Erythroblast (primary cell): ENCODE measurements at regions not wholly inside any gene's neighbourhood (a gene's known extent, or its start where the extent isn't known, plus 50 kb on each side); places are given as distances from the start of the nearest gene placed in this dataset.

Experiments
- GATA1 ChIP-seq: IDR thresholded peaks from 2 replicates; pipeline ENCODE4 v1.6.1; 2011; ENCODE audit warnings: low read depth, mild to moderate bottlenecking, control low read depth, low read length, moderate library complexity
- POLR2A ChIP-seq: IDR thresholded peaks from 2 replicates; pipeline ENCODE4 v1.6.1; 2011; ENCODE audit warnings: mild to moderate bottlenecking, low read length

DNA sequence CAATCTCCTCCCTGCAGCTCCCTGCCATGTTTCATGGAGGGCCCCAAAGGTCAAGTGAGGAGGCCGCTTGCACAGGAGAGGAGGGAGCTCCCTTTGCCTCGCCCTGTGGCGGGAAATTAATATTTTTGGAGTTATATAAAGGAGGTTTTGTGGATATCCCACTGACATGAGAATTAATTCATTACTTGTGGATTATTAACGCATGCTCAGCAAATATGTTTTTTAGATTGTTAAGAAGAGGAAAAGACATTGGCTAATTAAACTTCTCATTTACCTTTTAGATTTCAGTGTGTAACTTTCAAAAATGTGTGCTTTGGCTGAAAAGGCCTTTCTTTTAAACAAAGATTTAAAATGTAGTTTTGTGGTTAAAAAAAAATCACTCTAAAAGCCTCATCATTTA is 474.0 kb downstream of the SOCS6 start:
- TF ChIP-seq GATA1, result no peak
- no peak for TF ChIP-seq POLR2A
